GM21381 (cell line): ENCODE measurements at regions not wholly inside any gene's neighbourhood (a gene's known extent, or its start where the extent isn't known, plus 50 kb on each side); places are given as distances from the start of the nearest gene placed in this dataset.

Experiments
- ATAC-seq: cut with Tn5 transposase; IDR thresholded peaks from one replicate; pipeline ENCODE4 v1.9.1; 2021; ENCODE audit warnings: mild to moderate bottlenecking, moderate library complexity; ENCODE audit not compliant: unreplicated experiment

DNA sequence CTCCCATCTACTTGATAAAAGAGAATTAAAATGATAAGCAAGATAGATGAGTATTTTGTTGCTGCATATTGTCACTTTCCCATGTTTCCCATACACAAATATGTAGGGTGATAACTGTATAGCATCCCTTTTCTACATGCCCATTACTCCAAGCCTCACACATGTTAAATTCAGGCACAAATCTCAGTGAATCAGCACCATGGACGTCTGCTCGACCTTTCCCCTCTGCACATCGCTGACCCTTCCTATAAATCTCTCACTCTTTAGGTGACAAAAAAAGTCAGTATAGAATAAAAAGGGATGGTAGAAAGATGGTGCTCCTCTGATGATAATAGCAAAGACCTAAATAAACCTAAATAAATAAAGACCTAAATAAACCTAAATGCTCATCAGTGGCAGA lies 1097.7 kb upstream of the C9orf72 start:
- ATAC-seq, result no peak

GRCh38 chr9:28678097-28678496 lies 1104.8 kb upstream of the C9orf72 start:
- no peak for ATAC-seq

- no peak for ATAC-seq
These were observed 1114.9 kb upstream of the C9orf72 start for GRCh38 chr9:28688172-28688571.

DNA sequence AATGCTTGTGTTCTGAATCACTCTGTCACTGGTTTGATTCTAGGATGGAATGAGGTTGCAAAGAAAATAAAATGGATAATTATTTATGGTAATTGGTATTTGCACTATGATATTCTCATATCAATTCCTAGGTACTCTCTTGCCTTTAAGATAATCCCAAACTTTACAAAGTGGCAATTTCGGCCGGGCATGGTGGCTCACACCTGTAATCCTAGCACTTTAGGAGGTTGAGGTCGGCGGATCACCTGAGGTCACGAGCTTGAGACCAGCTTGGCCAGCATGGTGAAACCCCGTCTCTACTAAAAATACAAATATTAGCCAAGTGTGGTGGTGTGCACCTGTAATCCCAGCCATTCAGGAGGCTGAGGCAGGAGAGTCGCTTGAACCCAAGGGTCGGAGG lies 1118.7 kb upstream of the C9orf72 start:
- no peak for ATAC-seq

DNA sequence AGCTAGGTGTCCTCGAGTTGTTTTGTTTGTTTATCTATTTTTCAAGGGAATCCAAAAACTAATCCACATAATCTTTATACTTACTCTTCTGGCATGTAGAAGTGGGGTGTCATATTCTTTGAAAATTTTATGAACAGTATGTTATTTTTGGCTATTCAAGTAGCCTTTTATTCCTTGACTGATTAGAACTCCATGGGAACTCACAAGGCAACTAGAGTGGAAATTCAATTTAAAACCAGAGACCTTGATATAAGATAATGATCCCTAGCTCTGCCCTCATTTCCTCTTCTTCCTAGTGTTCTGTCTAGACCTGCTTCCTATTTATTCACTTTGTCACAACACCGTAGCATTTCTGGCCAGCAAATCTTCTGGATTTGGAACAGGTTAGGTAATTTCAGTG lies 1123.7 kb upstream of the C9orf72 start:
- no peak for ATAC-seq

DNA sequence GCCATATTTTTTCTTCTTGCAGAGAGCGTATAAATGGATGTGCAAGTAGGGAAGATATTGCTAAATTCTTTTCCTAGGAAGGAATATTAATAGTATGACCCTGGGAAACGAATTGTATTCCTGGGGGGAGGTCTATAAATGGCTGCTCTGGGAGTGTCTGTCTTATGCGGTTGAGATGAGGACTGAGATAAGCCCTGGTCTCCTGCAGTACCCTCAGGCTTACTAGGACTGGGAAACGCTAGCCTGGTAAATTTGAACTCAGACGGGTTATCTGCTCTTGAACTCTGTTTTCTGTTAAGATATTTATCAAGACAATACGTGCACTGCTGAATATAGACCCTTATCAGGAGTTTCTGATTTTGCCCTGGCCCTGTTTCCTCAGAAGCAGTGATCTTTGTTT lies 1126.4 kb upstream of the C9orf72 start:
- no peak for ATAC-seq

GRCh38 chr9:28707616-28708015 lies 1134.3 kb upstream of the C9orf72 start:
- no peak for ATAC-seq

DNA sequence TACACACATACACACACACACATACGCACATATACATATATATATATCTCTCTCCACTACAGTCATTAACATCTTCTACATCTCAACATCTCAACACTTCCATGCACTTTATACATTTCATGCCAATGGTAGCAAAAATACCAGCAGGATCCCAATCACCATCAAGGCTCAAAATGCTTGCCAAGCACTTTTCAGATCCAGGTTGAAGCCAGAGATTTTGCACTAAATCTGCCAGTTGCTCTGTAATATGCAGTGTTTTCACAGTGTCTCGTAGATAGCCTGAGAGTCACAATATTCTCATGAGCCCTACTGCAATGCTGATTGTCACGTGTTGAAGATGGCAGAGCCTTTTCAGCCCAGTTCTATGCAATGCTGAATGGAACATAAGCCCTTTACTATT lies 1140.9 kb upstream of the C9orf72 start:
- ATAC-seq, result no peak

GRCh38 chr9:28718226-28718625 lies 1144.9 kb upstream of the C9orf72 start:
- ATAC-seq, result no peak

- ATAC-seq, result no peak
These were observed 1147.5 kb upstream of the C9orf72 start for GRCh38 chr9:28720746-28721145.

- no peak for ATAC-seq
These were observed 1156.8 kb upstream of the C9orf72 start for GRCh38 chr9:28730111-28730510.

- ATAC-seq, result no peak
These were observed 1162.6 kb upstream of the C9orf72 start for GRCh38 chr9:28735738-28736342.

- no peak for ATAC-seq
These were observed 1168.2 kb upstream of the C9orf72 start for GRCh38 chr9:28741459-28741858.

- no peak for ATAC-seq
These were observed 1174.2 kb upstream of the C9orf72 start for GRCh38 chr9:28747351-28747985.

- ATAC-seq, result no peak
These were observed 1176.9 kb upstream of the C9orf72 start for GRCh38 chr9:28750136-28750535.

DNA sequence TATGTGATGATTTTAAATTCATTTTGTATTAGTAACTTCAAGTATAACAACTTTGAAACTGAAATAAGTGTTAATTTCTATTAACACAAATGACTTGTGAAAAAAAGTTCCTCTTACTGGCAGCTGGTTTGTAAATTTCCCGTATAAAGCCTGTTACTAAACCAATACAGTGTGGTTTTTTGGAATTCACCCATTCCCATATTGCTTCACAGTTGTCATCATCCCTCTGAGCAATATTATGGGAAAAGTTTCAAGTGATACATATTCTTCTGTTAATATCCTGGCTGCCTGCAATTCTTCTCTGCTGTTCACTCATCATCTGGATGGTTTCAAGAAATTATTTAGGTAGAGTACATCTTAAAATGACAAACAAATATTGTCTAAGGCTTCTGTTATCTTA lies 1185.1 kb upstream of the C9orf72 start:
- no peak for ATAC-seq

- ATAC-seq, result no peak
These were observed 1185.7 kb upstream of the C9orf72 start for GRCh38 chr9:28758971-28759370.

DNA sequence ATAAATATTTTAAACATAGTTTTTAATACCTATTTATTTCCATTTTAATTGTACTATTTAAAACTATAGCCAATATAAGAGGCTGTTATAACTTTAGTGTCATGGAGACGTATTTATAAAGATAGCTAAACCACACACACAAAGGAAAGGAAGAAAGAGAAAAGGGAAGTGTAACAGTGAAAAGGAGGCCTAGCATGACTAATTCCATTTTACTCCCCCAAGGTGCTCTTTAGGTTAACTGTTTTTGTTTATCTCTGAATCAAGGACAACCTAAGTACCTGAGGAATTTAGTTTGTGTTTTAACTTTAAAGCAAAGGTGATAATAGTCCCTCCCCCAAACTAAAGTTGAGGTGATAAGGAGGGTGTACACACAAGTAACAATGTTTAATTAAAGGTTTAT lies 1188.9 kb upstream of the C9orf72 start:
- no peak for ATAC-seq

- ATAC-seq, result no peak
These were observed 1191.3 kb upstream of the C9orf72 start for GRCh38 chr9:28764532-28764931.

DNA sequence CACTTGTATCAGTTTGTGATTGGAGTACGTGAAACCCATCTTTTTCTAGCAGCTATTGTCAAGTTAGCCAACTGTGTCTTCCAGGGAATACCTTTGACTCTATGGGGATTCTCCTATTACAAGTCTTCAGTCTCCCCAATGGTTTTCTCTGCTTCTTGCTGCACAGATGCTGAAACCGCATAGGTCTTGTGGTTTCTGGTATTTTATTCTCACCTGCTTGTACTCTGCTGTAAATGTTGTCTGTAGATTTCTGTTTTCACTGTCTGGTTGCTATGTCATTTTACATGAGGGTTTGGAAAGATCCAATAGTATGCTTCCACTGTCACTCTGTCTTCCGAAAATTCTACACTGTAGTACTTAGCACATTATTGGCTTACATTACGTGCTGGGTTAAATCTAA lies 1196.9 kb upstream of the C9orf72 start:
- ATAC-seq, result no peak

GRCh38 chr9:28770827-28771226 lies 1197.5 kb upstream of the C9orf72 start:
- no peak for ATAC-seq

DNA sequence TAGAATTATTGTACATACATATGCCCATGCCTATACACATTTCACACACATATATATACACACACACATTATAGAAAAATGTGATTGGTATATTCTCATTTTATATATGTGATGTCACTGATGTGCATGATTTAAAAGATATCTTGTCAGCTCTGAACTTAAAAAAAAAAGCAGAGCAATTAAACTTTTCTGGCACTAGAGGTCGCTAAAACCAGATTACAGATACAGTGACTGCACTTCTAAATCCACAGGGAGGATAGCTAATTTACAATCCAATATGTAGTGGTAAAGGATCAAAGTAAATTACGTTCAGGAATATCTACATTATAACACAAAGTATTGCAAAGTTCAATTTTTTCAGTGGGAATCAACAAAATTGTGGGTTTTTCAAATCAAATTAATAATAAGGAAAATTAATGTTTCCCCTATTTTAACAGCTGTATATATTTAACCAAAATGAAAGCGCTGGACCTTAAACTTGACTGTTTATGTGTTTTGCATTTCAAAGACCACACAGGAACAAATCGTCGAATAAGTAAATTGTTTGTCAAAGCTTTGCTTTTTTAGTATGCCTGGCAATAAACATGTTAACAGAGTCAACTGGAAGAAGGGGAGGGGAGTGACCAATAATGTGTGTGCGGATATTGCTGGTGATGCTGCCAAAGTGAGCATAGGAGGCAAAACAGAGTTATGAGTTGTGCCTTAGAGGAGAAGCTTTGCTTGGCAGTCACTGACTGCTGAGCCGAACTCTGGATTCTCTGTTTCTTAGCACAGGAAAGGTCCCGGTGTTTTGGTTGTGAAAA lies 1201.4 kb upstream of the C9orf72 start:
- no peak for ATAC-seq
